ENCODE measurements at regions not wholly inside any gene's neighbourhood (a gene's known extent, or its start where the extent isn't known, plus 50 kb on each side); places are given as distances from the start of the nearest gene placed in this dataset.

- no peaks in the 10 kb centered on the region for H3K4me1 ChIP-seq (ENCODE audit: control insufficient read depth in 2 of 3, insufficient read depth in 2 of 3, low read depth in 1 of 3, low read length in 3 of 3)
- DNase-seq (peak in 1 of 5 donors; percentile 39), FAIRE-seq (no peak)
- peaks cover 0 to 5% (median 0%) of the 10 kb centered on the region in 3 donors for H3K9me3 ChIP-seq (ENCODE audit: control insufficient read depth in 2 of 3, insufficient read depth in 1 of 3, low read length in 3 of 3)
- no peaks in the 10 kb centered on the region for H3K36me3 ChIP-seq (ENCODE audit: control insufficient read depth in 2 of 3, insufficient read depth in 3 of 3, low read length in 3 of 3)
- intact Hi-C loops (cut with DNase I), result no loop called here
- H3K4me3 ChIP-seq (ENCODE audit: low read length in 3 of 3), result no peak overlapping the region
- H3K9ac ChIP-seq (ENCODE audit: low read length in 3 of 3), result no peak overlapping the region
- no peaks in the 10 kb centered on the region for H3K27me3 ChIP-seq (ENCODE audit: control insufficient read depth, insufficient read depth, low read length)
- no peak for TF ChIP-seq CTCF (IDR thresholded peaks at IDR 0.05; ENCODE audit: borderline replicate concordance, extremely low read depth, insufficient read depth)
- H3K27ac ChIP-seq (ENCODE audit: low read depth in 2 of 2, low read length in 2 of 2), result no peak overlapping the region
Observed at GRCh38 chr17:63247706-63248105, 198.4 kb downstream of the CYB561 start.

- Histone ChIP-seq H3K9ac (ENCODE audit: low read length in 3 of 3) (no peak overlapping the region), H3K4me3 (ENCODE audit: low read length in 3 of 3) (no peak overlapping the region), H3K27ac (ENCODE audit: low read depth in 2 of 2, low read length in 2 of 2) (no peak overlapping the region), H3K36me3 (ENCODE audit: control insufficient read depth in 2 of 3, insufficient read depth in 3 of 3, low read length in 3 of 3) (no peaks in the 10 kb centered on the region), H3K27me3 (ENCODE audit: control insufficient read depth, insufficient read depth, low read length) (no peaks in the 10 kb centered on the region), H3K9me3 (ENCODE audit: control insufficient read depth in 2 of 3, insufficient read depth in 1 of 3, low read length in 3 of 3) (no peaks in the 10 kb centered on the region), H3K4me1 (ENCODE audit: control insufficient read depth in 2 of 3, insufficient read depth in 2 of 3, low read depth in 1 of 3, low read length in 3 of 3) (no peaks in the 10 kb centered on the region)
- intact Hi-C loops (cut with DNase I), result no loop called here
- no peak for TF ChIP-seq CTCF (IDR thresholded peaks at IDR 0.05; ENCODE audit: borderline replicate concordance, extremely low read depth, insufficient read depth)
- FAIRE-seq (no peak), DNase-seq (peak in 1 of 5 donors; percentile 29)
Observed at GRCh38 chr17:63249256-63250004, 196.7 kb downstream of the CYB561 start.

- Histone ChIP-seq H3K27ac (ENCODE audit: low read depth in 2 of 2, low read length in 2 of 2) (no peak overlapping the region), H3K36me3 (ENCODE audit: control insufficient read depth in 2 of 3, insufficient read depth in 3 of 3, low read length in 3 of 3) (no peaks in the 10 kb centered on the region), H3K4me3 (ENCODE audit: low read length in 3 of 3) (no peak overlapping the region), H3K9ac (ENCODE audit: low read length in 3 of 3) (no peak overlapping the region), H3K4me1 (ENCODE audit: control insufficient read depth in 2 of 3, insufficient read depth in 2 of 3, low read depth in 1 of 3, low read length in 3 of 3) (no peaks in the 10 kb centered on the region), H3K9me3 (ENCODE audit: control insufficient read depth in 2 of 3, insufficient read depth in 1 of 3, low read length in 3 of 3) (no peaks in the 10 kb centered on the region), H3K27me3 (ENCODE audit: control insufficient read depth, insufficient read depth, low read length) (no peaks in the 10 kb centered on the region)
- intact Hi-C loops (cut with DNase I), result no loop called here
- TF ChIP-seq CTCF (IDR thresholded peaks at IDR 0.05; ENCODE audit: borderline replicate concordance, extremely low read depth, insufficient read depth), result no peak
- DNase-seq, result no peak
- FAIRE-seq, result no peak
Observed at GRCh38 chr17:63250830-63251229, 195.3 kb downstream of the CYB561 start.

Data from kidney (tissue), 13 donors.